Stimulated activated CD4-positive, alpha-beta T cell treated with anti-CD3 and anti-CD28 coated beads, Interleukin-1b, Interleukin-23, amount 100 ng/mL, for 48 hours (primary cell): ENCODE measurements at regions not wholly inside any gene's neighbourhood (a gene's known extent, or its start where the extent isn't known, plus 50 kb on each side); places are given as distances from the start of the nearest gene placed in this dataset.

Source experiments
- DNase-seq: peaks from one replicate; pipeline ENCODE4 v3.0.0-alpha.2; 2020

GRCh38 chr15:47182818-47183217 is 534.5 kb upstream of the SEMA6D start:
- DNase-seq = no peak

GRCh38 chr15:47184003-47184907 is 533.0 kb upstream of the SEMA6D start:
- peak; percentile 10 for DNase-seq

- no peak for DNase-seq
Observed at GRCh38 chr15:47184908-47185801, 532.1 kb upstream of the SEMA6D start.

GRCh38 chr15:47186075-47186474 is 531.2 kb upstream of the SEMA6D start:
- DNase-seq = no peak

GRCh38 chr15:47188758-47189507 is 528.4 kb upstream of the SEMA6D start:
- no peak for DNase-seq

GRCh38 chr15:47194718-47195117 is 522.6 kb upstream of the SEMA6D start:
- DNase-seq = no peak

GRCh38 chr15:47196048-47196447 is 521.3 kb upstream of the SEMA6D start:
- DNase-seq = peak; percentile 46

- DNase-seq = no peak
Observed at GRCh38 chr15:47203993-47204392, 513.3 kb upstream of the SEMA6D start.

GRCh38 chr15:47206358-47206978 is 510.8 kb upstream of the SEMA6D start:
- no peak for DNase-seq

- DNase-seq = no peak
Observed at GRCh38 chr15:47209591-47209990, 507.7 kb upstream of the SEMA6D start.

GRCh38 chr15:47212222-47213010 is 504.9 kb upstream of the SEMA6D start:
- DNase-seq = no peak

GRCh38 chr15:47213883-47214282 is 503.4 kb upstream of the SEMA6D start:
- DNase-seq = no peak

- no peak for DNase-seq
Observed at GRCh38 chr15:47218295-47218694, 499.0 kb upstream of the SEMA6D start.

GRCh38 chr15:47244361-47244760 is 472.9 kb upstream of the SEMA6D start:
- DNase-seq = no peak

- no peak for DNase-seq
Observed at GRCh38 chr15:47246317-47246716, 471.0 kb upstream of the SEMA6D start.

GRCh38 chr15:47258521-47258920 is 458.8 kb upstream of the SEMA6D start:
- no peak for DNase-seq

GRCh38 chr15:47265686-47266085 is 451.6 kb upstream of the SEMA6D start:
- no peak for DNase-seq

GRCh38 chr15:47266566-47266965 is 450.7 kb upstream of the SEMA6D start:
- no peak for DNase-seq

GRCh38 chr15:47273864-47274263 is 443.4 kb upstream of the SEMA6D start:
- no peak for DNase-seq

GRCh38 chr15:47283246-47283645 is 434.1 kb upstream of the SEMA6D start:
- no peak for DNase-seq

GRCh38 chr15:47288794-47289193 is 428.5 kb upstream of the SEMA6D start:
- DNase-seq = no peak

- DNase-seq = no peak
Observed at GRCh38 chr15:47289656-47290055, 427.6 kb upstream of the SEMA6D start.
